ENCODE measurements at regions not wholly inside any gene's neighbourhood (a gene's known extent, or its start where the extent isn't known, plus 50 kb on each side); places are given as distances from the start of the nearest gene placed in this dataset.

GRCh38 chrX:127324128-127324527 lies 504.6 kb downstream of the PRR32 start:
- Histone ChIP-seq H3K36me3 (no peaks in the 10 kb centered on the region), H3K27me3 (ENCODE audit: low read depth) (no peaks in the 10 kb centered on the region), H3K4me3 (no peak overlapping the region), H3K27ac (no peak overlapping the region), H3K4me1 (no peaks in the 10 kb centered on the region), H3K9me3 (no peaks in the 10 kb centered on the region)
- intact Hi-C loops (cut with DNase I): no loop called here
- DNase-seq: no peak
- no peak for ATAC-seq
- no peak for TF ChIP-seq CTCF (IDR thresholded peaks at IDR 0.05)

Measured in lower lobe of right lung (tissue), 2 donors.